Stimulated activated CD8-positive, alpha-beta memory T cell treated with anti-CD3 and anti-CD28 coated beads, Interleukin-4, amount 100 ng/mL, for 48 hours (primary cell): ENCODE measurements at regions not wholly inside any gene's neighbourhood (a gene's known extent, or its start where the extent isn't known, plus 50 kb on each side); places are given as distances from the start of the nearest gene placed in this dataset.
"Not testable (repeated sequence)": the region's sequence is repeated elsewhere in the genome, so short reads cannot be mapped to it uniquely, and the experiment has no call there.

Source experiments
- DNase-seq: peaks from one replicate; pipeline ENCODE4 v3.0.0-alpha.2; 2020

GRCh38 chr10:64534616-64535015 lies 1013.4 kb downstream of the REEP3 start:
- no peak for DNase-seq

GRCh38 chr10:64535131-64535867 lies 1014.1 kb downstream of the REEP3 start:
- DNase-seq: no peak

GRCh38 chr10:64537112-64537511 lies 1015.9 kb downstream of the REEP3 start:
- DNase-seq: no peak

- DNase-seq: no peak
Observed at GRCh38 chr10:64537928-64538327, 1016.7 kb downstream of the REEP3 start.

- no peak for DNase-seq
Observed at GRCh38 chr10:64546073-64546472, 1024.9 kb downstream of the REEP3 start.

GRCh38 chr10:64547168-64547567 lies 1026.0 kb downstream of the REEP3 start:
- no peak for DNase-seq

GRCh38 chr10:64555666-64556065 lies 1034.5 kb downstream of the REEP3 start:
- no peak for DNase-seq

GRCh38 chr10:64558094-64558835 lies 1037.1 kb downstream of the REEP3 start:
- no peak for DNase-seq

- no peak for DNase-seq
Observed at GRCh38 chr10:64571056-64571455, 1049.9 kb downstream of the REEP3 start.

- DNase-seq: no peak
Observed at GRCh38 chr10:64573623-64574325, 1052.6 kb downstream of the REEP3 start.

GRCh38 chr10:64574371-64574770 lies 1053.2 kb downstream of the REEP3 start:
- no peak for DNase-seq

- no peak for DNase-seq
Observed at GRCh38 chr10:64576497-64576896, 1055.3 kb downstream of the REEP3 start.

GRCh38 chr10:64578757-64579156 lies 1057.6 kb downstream of the REEP3 start:
- not testable (repeated sequence) for DNase-seq

GRCh38 chr10:64586934-64587503 lies 1065.8 kb downstream of the REEP3 start:
- no peak for DNase-seq

- DNase-seq: no peak
Observed at GRCh38 chr10:64594072-64594471, 1072.9 kb downstream of the REEP3 start.

- DNase-seq: no peak
Observed at GRCh38 chr10:64598600-64598999, 1077.4 kb downstream of the REEP3 start.

- no peak for DNase-seq
Observed at GRCh38 chr10:64601298-64601697, 1080.1 kb downstream of the REEP3 start.

- no peak for DNase-seq
Observed at GRCh38 chr10:64617085-64617484, 1095.9 kb downstream of the REEP3 start.

- no peak for DNase-seq
Observed at GRCh38 chr10:64619102-64619501, 1097.9 kb downstream of the REEP3 start.

- no peak for DNase-seq
Observed at GRCh38 chr10:64626924-64627323, 1105.7 kb downstream of the REEP3 start.

GRCh38 chr10:64630534-64630933 lies 1109.3 kb downstream of the REEP3 start:
- no peak for DNase-seq

- no peak for DNase-seq
Observed at GRCh38 chr10:64635906-64636305, 1114.7 kb downstream of the REEP3 start.

GRCh38 chr10:64636461-64636860 lies 1115.3 kb downstream of the REEP3 start:
- no peak for DNase-seq
